ENCODE measurements at regions not wholly inside any gene's neighbourhood (a gene's known extent, or its start where the extent isn't known, plus 50 kb on each side); places are given as distances from the start of the nearest gene placed in this dataset.

DNA sequence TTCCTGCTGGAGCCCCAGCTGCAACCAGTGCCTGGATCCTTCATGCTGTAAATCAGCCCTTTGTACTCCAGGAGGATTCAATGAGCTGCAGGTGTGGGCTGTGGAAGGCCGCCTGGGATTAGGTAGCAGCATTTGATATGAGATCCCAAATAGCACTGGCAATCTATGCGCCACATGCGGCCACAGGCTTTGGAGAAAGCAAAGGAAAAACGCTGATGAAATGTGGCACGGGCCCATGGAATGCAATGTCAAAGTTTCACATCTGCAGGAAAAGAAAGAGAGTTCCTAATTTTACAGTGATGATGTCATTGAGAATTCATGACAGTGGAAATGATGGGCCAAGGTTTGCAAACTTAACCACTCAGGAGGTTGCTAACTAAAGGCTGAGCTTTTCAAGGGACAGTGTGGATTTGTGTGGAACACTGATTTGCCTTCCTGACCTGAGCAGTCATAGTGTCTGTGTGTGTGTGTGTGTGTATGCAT is 216.4 kb upstream of the OSR1 start:
- TF ChIP-seq SP1 (IDR thresholded peaks at IDR 0.05): no peak
- TF ChIP-seq, protein P1, sequence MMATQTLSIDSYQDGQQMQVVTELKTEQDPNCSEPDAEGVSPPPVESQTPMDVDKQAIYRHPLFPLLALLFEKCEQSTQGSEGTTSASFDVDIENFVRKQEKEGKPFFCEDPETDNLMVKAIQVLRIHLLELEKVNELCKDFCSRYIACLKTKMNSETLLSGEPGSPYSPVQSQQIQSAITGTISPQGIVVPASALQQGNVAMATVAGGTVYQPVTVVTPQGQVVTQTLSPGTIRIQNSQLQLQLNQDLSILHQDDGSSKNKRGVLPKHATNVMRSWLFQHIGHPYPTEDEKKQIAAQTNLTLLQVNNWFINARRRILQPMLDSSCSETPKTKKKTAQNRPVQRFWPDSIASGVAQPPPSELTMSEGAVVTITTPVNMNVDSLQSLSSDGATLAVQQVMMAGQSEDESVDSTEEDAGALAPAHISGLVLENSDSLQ (IDR thresholded peaks at IDR 0.05): no peak
- no peak for TF ChIP-seq FOXA1 (IDR thresholded peaks at IDR 0.05)
- TF ChIP-seq BHLHE40 (IDR thresholded peaks at IDR 0.05; ENCODE audit: borderline replicate concordance): no peak
- no peak for TF ChIP-seq SUZ12 (IDR thresholded peaks at IDR 0.05)
- TF ChIP-seq ELF4 (IDR thresholded peaks at IDR 0.05): no peak
- TF ChIP-seq FOXK2 (IDR thresholded peaks at IDR 0.05): no peak
